ENCODE measurements at regions not wholly inside any gene's neighbourhood (a gene's known extent, or its start where the extent isn't known, plus 50 kb on each side); places are given as distances from the start of the nearest gene placed in this dataset.

- Mint-ChIP-seq H3K27ac (no peak overlapping the region), H3K27me3 (ENCODE audit: low read depth) (no peaks in the 10 kb centered on the region), H3K36me3 (no peaks in the 10 kb centered on the region), H3K9me3 (peaks cover 6% of the 10 kb centered on the region; the same call in 1 of the 2 replicates), H3K4me3 (no peak overlapping the region), H3K4me1 (no peaks in the 10 kb centered on the region)
- ChIA-PET POLR2A (interaction anchor here (0.5 kb wide), 1 partner anchor 476 kb away, joined by 4 read pairs; no protein-coding TSS in a partner anchor), CTCF (no interaction called here)
- TF ChIP-seq ERG (CRISPR knock-in tag; IDR thresholded peaks at IDR 0.05) (no peak), ZNF532 (CRISPR knock-in tag; IDR thresholded peaks at IDR 0.05; ENCODE audit: borderline replicate concordance) (no peak), CREM (CRISPR knock-in tag; IDR thresholded peaks at IDR 0.05) (no peak), KAT7 (CRISPR knock-in tag; IDR thresholded peaks at IDR 0.05; ENCODE audit: borderline replicate concordance) (no peak), ZNF263 (CRISPR knock-in tag; IDR thresholded peaks at IDR 0.05; ENCODE audit: low read depth) (no peak), EMX1 (CRISPR knock-in tag; IDR thresholded peaks at IDR 0.05) (no peak)
- DNase-seq (ENCODE audit: low spot score) (no peak), ATAC-seq (no peak)
These were observed 236.6 kb downstream of the CCDC59 start for GRCh38 chr12:82121545-82121944.

- no peak for DNase-seq (ENCODE audit: low spot score)
- H3K27me3 Mint-ChIP-seq (ENCODE audit: low read depth): no peaks in the 10 kb centered on the region
- CTCF ChIA-PET: no interaction called here
- no peak for TF ChIP-seq ZNF138 (CRISPR knock-in tag; conservative IDR thresholded peaks at IDR 0.05)
- no peak for TF ChIP-seq ZNF423 (CRISPR knock-in tag; IDR thresholded peaks at IDR 0.05)
- TF ChIP-seq ATF6 (CRISPR knock-in tag; IDR thresholded peaks at IDR 0.05): no peak
- no peak for TF ChIP-seq KAT7 (CRISPR knock-in tag; IDR thresholded peaks at IDR 0.05; ENCODE audit: borderline replicate concordance)
- no peak for TF ChIP-seq GTF2I (CRISPR knock-in tag; conservative IDR thresholded peaks at IDR 0.05)
- TF ChIP-seq CREM (CRISPR knock-in tag; IDR thresholded peaks at IDR 0.05): no peak
- no peak for TF ChIP-seq RELA (CRISPR knock-in tag; IDR thresholded peaks at IDR 0.05; ENCODE audit: borderline replicate concordance)
- TF ChIP-seq HMGA2 (CRISPR knock-in tag; IDR thresholded peaks at IDR 0.05): no peak
- TF ChIP-seq HMGXB4 (CRISPR knock-in tag; IDR thresholded peaks at IDR 0.05): no peak
- no peak for TF ChIP-seq CTCF (IDR thresholded peaks at IDR 0.05)
- no peak for TF ChIP-seq ZNF425 (CRISPR knock-in tag; conservative IDR thresholded peaks at IDR 0.05)
- no peak for TF ChIP-seq CDX4 (CRISPR knock-in tag; IDR thresholded peaks at IDR 0.05; ENCODE audit: borderline replicate concordance)
- no peak for TF ChIP-seq PRRX2 (CRISPR knock-in tag; IDR thresholded peaks at IDR 0.05)
- TF ChIP-seq IRF2 (CRISPR knock-in tag; IDR thresholded peaks at IDR 0.05; ENCODE audit: borderline replicate concordance, low read depth): no peak
- TF ChIP-seq MXD4 (CRISPR knock-in tag; IDR thresholded peaks at IDR 0.05; ENCODE audit: borderline replicate concordance): no peak
- no peak for ATAC-seq
- H3K4me3 Mint-ChIP-seq: no peak overlapping the region
- peaks cover 6% of the 10 kb centered on the region; the same call in 1 of the 2 replicates for H3K9me3 Mint-ChIP-seq
- H3K4me1 Mint-ChIP-seq: no peaks in the 10 kb centered on the region
- H3K36me3 Mint-ChIP-seq: no peaks in the 10 kb centered on the region
- no peak overlapping the region for H3K27ac Mint-ChIP-seq
- POLR2A ChIA-PET: no interaction called here
These were observed 237.3 kb downstream of the CCDC59 start for GRCh38 chr12:82120901-82121300.
